ENCODE measurements at regions not wholly inside any gene's neighbourhood (a gene's known extent, or its start where the extent isn't known, plus 50 kb on each side); places are given as distances from the start of the nearest gene placed in this dataset.

DNA sequence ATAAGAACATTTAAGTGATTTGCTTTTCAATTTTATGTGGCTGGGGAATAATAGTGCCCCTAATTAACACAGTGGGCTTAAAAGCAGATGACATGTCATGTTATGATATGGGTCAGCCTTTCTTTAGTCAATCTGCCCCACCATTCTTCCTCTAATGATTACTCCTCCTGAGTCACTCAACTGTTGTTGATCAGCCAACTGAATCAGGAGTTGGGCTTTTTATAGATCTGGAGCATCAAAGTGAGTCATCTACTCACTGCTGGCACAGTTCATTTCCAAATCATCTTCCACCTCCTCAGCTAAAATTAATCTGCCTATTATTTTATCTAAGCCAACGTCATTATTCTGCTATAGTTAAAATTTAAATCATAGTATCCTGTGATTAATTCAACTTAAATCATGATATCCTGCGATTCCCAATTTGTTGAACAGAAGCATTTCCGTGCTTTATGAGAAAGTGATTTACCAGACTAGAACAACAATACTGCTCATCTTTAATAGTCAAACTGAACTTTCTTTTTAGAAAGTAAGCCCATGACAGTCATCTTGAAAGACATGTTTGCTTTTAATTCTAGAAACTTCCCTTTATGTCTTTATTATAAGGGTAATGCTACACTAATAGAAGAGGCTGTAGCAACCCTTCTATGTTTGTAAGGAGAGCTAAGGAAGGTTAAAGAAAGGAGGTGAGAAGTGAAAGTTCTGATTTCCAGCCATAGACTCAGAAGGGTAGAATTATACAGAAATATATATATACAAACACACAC, 551.4 kb downstream of the TBC1D4 start:
- DNase-seq, result peak; percentile 77

- DNase-seq, result peak; percentile 22
Observed at GRCh38 chr13:74929436-74929835, 552.5 kb downstream of the TBC1D4 start.

DNA sequence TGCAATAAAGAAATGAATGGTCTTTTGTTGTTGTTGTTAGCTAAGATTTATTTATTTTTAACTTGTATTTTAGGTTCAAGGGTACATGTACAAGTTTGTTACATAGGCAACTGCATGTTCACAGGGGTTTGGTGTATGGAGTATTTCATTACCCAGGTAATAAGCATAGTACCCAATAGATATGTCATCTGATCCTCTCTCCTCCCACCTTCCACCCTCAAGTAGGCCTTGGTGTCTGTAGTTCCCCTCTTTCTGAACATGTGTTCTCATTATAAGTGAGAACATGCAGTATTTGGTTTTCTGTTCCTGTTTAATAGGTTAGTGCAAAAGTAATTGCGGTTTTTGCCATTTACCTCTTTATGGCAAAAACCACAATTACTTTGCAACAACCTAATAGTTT, 554.1 kb downstream of the TBC1D4 start:
- no peak for DNase-seq

- DNase-seq, result no peak
Observed at GRCh38 chr13:74922963-74923362, 559.0 kb downstream of the TBC1D4 start.

- no peak for DNase-seq
Observed at GRCh38 chr13:74921326-74921725, 560.6 kb downstream of the TBC1D4 start.

GRCh38 chr13:74920920-74921319, 561.0 kb downstream of the TBC1D4 start:
- no peak for DNase-seq

GRCh38 chr13:74920361-74920760, 561.6 kb downstream of the TBC1D4 start:
- no peak for DNase-seq

DNA sequence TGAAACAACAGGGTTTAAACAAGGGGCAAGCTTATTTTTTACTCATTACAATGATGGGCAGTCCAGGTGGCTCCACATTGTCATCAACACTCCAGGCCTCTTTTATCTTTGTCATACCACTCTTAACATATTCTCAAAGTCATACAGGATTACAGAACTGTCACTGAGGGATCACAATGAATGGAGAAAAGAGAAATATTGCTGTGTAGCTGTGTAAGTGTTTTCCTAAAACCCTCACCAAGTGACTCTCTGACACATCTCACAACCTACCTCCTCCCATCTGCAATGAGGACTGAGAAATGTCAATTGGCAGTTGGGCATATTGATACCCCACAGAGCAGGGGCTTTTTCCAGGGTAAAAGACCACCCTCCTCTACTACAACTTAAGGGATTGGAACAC, 562.1 kb downstream of the TBC1D4 start:
- no peak for DNase-seq

GRCh38 chr13:74912898-74913297, 569.1 kb downstream of the TBC1D4 start:
- no peak for DNase-seq

DNA sequence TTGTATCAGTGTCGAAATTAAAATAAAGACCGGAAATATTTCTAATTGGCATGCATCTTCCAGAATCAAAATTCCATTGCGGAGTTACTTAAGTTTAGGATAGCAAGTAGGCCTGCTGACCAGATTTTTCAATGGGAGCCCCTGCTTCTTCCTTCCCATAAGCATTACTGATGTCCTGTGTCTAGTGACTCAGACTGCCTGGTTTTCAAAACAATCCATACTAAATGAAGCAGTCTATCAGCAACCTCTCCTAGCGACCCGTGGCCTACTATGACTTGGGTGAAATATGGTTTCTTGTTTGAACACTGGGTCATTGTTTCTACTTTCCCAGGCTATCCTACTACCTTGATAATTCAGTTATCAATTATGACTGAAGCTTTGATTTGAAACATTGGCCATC, 571.6 kb downstream of the TBC1D4 start:
- no peak for DNase-seq

GRCh38 chr13:74907788-74908187, 574.2 kb downstream of the TBC1D4 start:
- no peak for DNase-seq

DNA sequence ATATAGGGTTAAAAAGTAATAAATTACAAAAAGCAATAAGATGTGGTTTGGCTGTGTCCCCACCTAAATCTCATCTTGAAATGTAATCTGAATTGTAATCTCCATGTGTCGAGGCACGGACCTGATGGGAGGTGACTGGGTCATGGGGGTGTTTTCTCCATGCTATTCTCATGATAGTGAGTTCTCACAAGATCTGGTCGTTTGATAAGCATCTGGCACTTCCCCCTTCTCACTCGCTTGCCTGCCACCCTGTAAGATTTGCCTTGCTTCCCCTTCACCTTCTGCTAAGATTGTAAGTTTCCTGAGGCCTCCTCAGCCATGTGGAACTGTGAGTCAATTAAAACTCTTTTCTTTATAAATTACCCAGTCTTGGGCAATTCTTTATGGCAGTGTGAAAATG, 577.4 kb downstream of the TBC1D4 start:
- no peak for DNase-seq

- peak; percentile 49 for DNase-seq
Observed at GRCh38 chr13:74895042-74895796, 586.8 kb downstream of the TBC1D4 start.

DNA sequence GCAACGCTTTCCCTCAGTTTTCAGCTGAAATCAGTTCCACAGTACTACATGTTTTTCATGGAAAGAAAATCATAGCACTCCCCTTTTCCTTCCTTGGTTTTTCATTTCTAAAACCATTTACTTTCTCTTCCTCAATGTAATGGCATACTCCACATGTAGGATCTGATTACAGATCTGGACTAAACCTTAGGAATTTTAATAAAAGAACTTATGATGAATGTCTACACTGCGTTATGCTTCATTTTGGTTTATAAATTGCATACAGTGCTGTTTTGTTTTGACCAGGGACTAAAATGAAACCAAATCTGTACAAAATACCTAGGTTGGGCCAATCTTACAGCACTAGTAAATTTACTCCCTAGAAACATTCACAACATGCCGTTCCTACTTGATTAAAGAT, 589.9 kb downstream of the TBC1D4 start:
- DNase-seq, result no peak

DNA sequence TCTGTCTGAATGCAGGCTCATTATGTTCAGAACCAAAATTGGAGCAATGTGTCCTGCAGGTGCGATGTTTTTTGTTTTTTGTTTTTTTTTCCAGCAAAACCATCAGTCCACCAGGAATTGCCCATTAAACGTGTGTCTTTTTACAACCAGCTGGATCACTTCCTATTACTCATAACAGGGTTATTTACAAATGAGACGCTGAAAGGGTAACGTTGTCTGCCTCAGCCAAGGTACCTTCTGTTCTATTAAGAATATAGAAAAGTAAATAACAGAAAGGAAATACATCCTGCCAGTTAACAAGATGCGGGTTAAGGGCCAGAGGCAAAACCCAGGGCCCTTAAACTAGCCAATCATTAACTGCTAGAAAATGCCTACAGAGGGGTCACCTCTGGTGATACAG, 590.4 kb downstream of the TBC1D4 start:
- DNase-seq, result no peak

- DNase-seq, result no peak
Observed at GRCh38 chr13:74889321-74889720, 592.6 kb downstream of the TBC1D4 start.

- no peak for DNase-seq
Observed at GRCh38 chr13:74886502-74886901, 595.5 kb downstream of the TBC1D4 start.

GRCh38 chr13:74883834-74884233, 598.1 kb downstream of the TBC1D4 start:
- DNase-seq, result no peak

- DNase-seq, result peak; percentile 92
Observed at GRCh38 chr13:74871369-74872070, 610.4 kb downstream of the TBC1D4 start.

DNA sequence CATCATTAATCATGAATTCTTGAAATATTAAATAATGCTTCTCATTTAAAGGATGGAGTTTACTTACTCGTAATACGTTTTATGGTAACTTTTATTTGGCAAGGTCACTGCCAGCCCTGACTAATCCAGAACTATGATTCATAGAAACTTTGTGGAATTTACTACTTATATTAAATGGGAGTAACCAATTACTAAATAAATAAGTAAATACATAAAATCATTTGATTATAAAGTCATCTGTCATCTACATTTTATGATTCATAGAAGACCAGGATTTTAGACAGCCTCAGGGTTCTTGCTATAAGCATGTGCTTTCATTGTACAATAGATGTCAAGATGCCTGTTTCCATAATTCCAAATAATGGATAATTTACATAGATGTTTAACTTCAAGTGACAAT, 611.1 kb downstream of the TBC1D4 start:
- peak; percentile 48 for DNase-seq

- no peak for DNase-seq
Observed at GRCh38 chr13:74869846-74870245, 612.1 kb downstream of the TBC1D4 start.

DNA sequence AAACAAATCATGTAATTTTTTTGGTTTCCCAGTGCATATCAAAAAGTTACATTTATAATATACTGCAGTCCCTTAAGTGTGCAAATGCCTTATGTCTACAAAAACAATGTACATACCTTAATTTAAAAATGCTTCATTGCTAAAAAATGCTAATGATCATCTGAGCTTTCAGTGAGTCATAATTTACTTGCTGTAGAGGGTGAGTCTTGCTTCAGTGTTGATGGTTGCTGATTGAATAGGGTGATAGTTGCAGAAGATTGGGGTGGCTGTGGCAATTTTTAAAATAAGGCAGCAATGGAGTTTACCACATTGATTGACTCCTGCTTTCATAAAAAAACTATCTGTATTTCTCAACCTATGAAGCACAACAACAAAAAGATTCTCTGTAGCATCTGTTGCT, 613.9 kb downstream of the TBC1D4 start:
- DNase-seq, result peak; percentile 77

DNA sequence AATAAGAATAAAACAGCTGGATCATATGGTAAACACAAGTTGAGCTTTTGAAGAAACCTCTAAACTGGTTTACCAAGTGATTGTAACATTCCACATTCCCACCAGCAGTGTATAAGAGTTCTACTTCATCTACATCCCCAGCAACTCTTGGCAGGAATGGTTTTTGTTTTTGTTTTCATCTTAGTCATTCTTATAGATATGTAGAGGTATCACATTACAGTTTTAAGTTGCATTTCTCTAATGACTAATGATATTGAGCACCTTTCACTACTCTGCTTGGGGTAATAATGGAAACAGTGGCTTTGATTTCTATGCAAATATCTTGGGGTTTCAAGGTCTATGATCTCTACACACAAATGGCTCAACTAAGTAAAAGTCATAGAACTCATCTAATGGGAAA, 614.5 kb downstream of the TBC1D4 start:
- peak; percentile 37 for DNase-seq

DNA sequence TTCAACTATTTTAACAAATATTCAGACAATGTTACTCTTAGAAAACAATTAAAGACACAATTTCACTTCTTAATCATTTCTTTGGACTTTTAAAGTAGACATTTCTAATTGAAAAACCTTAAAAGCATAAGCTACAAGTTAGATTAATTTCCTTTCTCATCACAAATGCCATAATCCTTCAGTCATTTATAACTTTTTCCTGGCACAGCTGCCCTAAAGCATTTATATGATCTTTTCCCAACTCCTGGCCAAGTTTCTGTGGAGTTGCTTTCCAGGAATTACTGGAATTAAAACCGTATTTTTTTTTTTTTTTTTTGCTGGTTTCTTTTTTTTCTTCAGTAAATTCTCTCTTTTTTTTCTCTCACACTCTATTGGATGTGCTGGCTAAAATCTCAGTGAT, 615.9 kb downstream of the TBC1D4 start:
- DNase-seq, result peak; percentile 27

Measured in fibroblast of skin of right quadriceps (primary cell).